ENCODE measurements at regions not wholly inside any gene's neighbourhood (a gene's known extent, or its start where the extent isn't known, plus 50 kb on each side); places are given as distances from the start of the nearest gene placed in this dataset.

DNA sequence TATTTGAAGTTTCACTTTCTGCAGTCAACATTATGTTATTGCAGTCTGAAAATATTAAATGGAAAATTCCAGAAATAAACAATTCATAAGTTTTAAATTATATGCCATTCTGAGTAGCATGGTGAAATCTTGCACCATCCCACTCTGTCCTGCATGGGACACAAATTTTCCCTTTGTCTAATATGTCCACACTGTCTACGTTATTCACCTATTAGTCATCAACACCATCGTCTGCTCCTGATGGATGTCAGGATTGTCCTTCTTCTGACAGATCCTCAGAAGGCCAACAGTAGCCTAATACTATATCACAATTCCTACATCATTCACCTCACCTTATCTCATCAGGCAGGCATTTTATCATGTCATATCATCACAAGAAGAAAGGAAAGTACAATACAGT is 163.1 kb downstream of the TXNL1 start:
- no peaks in the 10 kb centered on the region for H3K4me1 Mint-ChIP-seq
- no peaks in the 10 kb centered on the region for H3K27me3 Mint-ChIP-seq
- no peak overlapping the region for H3K4me3 Mint-ChIP-seq
- no peaks in the 10 kb centered on the region for H3K36me3 Mint-ChIP-seq
- DNase-seq (no peak), ATAC-seq (replicated peaks) (no peak)
- no peaks in the 10 kb centered on the region for H3K9me3 Mint-ChIP-seq
- H3K27ac Mint-ChIP-seq, result no peak overlapping the region

- Mint-ChIP-seq H3K4me3 (no peak overlapping the region), H3K4me1 (peaks cover 1 to 2% of the 10 kb centered on the region in 2 donors), H3K27me3 (no peaks in the 10 kb centered on the region), H3K27ac (no peak overlapping the region), H3K9me3 (no peaks in the 10 kb centered on the region), H3K36me3 (no peaks in the 10 kb centered on the region)
- ATAC-seq (replicated peaks) (no peak), DNase-seq (no peak)
Observed at GRCh38 chr18:56473400-56474024, 164.9 kb downstream of the TXNL1 start.

GRCh38 chr18:56470406-56471351 is 167.7 kb downstream of the TXNL1 start:
- H3K27me3 Mint-ChIP-seq, result no peaks in the 10 kb centered on the region
- peaks cover 6 to 12% of the 10 kb centered on the region in 2 donors for H3K4me1 Mint-ChIP-seq
- no peak overlapping the region for H3K4me3 Mint-ChIP-seq
- DNase-seq, result no peak
- ATAC-seq (replicated peaks), result no peak
- H3K9me3 Mint-ChIP-seq, result peaks cover 5% of the 10 kb centered on the region in 2 donors
- no peak overlapping the region for H3K27ac Mint-ChIP-seq
- H3K36me3 Mint-ChIP-seq, result peaks cover 2 to 4% of the 10 kb centered on the region in 2 donors

DNA sequence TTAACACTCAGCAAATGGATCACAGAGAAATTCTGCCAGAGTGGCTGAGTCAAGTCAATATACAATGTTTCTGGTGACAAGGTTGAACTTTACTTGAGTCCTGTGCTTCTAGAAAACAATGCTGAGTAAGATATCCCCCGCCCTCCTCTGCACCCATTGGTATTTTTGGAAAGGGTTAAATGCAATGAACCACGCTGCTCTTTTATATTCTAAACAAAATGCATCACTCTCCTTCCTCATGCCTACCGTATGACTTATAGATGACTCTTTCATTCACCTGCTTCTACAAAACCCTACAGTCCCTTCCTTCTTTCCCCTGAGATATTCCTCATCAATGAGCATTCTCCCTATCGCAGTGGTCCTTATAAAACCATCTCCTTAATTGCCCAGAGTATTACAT is 168.8 kb downstream of the TXNL1 start:
- peaks cover 12 to 14% of the 10 kb centered on the region in 2 donors for H3K9me3 Mint-ChIP-seq
- no peak overlapping the region for H3K27ac Mint-ChIP-seq
- H3K27me3 Mint-ChIP-seq, result no peaks in the 10 kb centered on the region
- DNase-seq (no peak), ATAC-seq (replicated peaks) (no peak)
- H3K36me3 Mint-ChIP-seq, result peaks cover 3 to 10% of the 10 kb centered on the region in 2 donors
- no peak overlapping the region for H3K4me3 Mint-ChIP-seq
- peaks cover 6 to 12% of the 10 kb centered on the region in 2 donors for H3K4me1 Mint-ChIP-seq

- peaks cover 17 to 25% of the 10 kb centered on the region in 2 donors for H3K9me3 Mint-ChIP-seq
- H3K4me3 Mint-ChIP-seq, result no peak overlapping the region
- no peak overlapping the region for H3K27ac Mint-ChIP-seq
- H3K4me1 Mint-ChIP-seq, result peaks cover 6 to 12% of the 10 kb centered on the region in 2 donors
- DNase-seq, result no peak
- no peak for ATAC-seq (replicated peaks)
- peaks cover 3 to 10% of the 10 kb centered on the region in 2 donors for H3K36me3 Mint-ChIP-seq
- H3K27me3 Mint-ChIP-seq, result no peaks in the 10 kb centered on the region
Observed at GRCh38 chr18:56468396-56468795, 170.0 kb downstream of the TXNL1 start.

DNA sequence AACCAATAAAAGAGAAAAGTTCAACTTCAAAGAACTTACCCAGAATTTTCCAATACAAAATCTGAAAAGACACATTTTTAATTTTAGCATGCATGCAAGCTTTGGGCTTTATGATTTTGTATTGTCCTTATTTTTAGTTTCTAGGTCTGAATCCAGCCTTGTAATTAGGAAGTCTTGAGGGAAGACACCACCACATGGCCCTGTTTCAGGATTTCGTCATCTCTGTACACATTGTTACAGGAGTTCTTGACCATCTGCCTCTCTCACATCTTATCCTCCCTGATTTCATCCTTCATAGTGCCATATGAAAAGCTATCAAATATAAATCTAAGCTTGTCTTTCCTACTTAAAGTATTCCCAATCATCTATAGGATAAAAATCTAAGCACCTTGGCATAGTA is 176.1 kb downstream of the TXNL1 start:
- Mint-ChIP-seq H3K27ac (no peak overlapping the region), H3K9me3 (peaks cover 17 to 39% of the 10 kb centered on the region in 2 donors)

DNA sequence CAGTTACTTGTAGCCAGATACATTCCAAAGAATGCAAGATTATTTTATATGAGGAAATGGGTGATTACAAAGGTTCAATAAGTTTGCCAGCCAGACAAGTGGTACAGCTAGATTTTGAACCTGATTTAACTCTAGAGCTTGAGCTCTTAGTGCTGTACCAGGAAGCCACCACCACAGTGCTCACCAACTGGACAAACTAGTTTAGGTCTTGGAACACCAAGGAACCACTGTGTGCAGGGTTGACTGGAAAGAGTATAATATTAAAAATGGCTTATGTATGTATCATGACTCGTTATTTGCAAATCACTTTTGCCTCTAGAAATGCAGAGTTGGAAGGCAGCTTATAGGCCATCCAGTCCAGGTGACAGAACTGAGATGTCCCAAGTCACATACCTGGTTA is 177.2 kb downstream of the TXNL1 start:
- Mint-ChIP-seq H3K4me3 (no peak overlapping the region), H3K27me3 (no peaks in the 10 kb centered on the region), H3K36me3 (peaks cover 3 to 10% of the 10 kb centered on the region in 2 donors), H3K27ac (no peak overlapping the region), H3K9me3 (peaks cover 17 to 39% of the 10 kb centered on the region in 2 donors), H3K4me1 (peaks cover 0 to 2% of the 10 kb centered on the region in 2 donors)
- DNase-seq, result no peak
- ATAC-seq (replicated peaks), result no peak

More for the DNA sequence above, 176.1 kb downstream of the TXNL1 start:
- H3K36me3 Mint-ChIP-seq, result peaks cover 3 to 10% of the 10 kb centered on the region in 2 donors
- H3K4me1 Mint-ChIP-seq, result peaks cover 0 to 2% of the 10 kb centered on the region in 2 donors
- no peak for ATAC-seq (replicated peaks)
- H3K4me3 Mint-ChIP-seq, result no peak overlapping the region
- H3K27me3 Mint-ChIP-seq, result no peaks in the 10 kb centered on the region
- DNase-seq, result no peak

- no peak for DNase-seq
- H3K4me1 Mint-ChIP-seq, result peaks cover 0 to 2% of the 10 kb centered on the region in 2 donors
- ATAC-seq (replicated peaks), result no peak
- peaks cover 13 to 34% of the 10 kb centered on the region in 2 donors for H3K9me3 Mint-ChIP-seq
- H3K36me3 Mint-ChIP-seq, result peaks cover 0 to 6% of the 10 kb centered on the region in 2 donors
- H3K27me3 Mint-ChIP-seq, result no peaks in the 10 kb centered on the region
- H3K4me3 Mint-ChIP-seq, result no peak overlapping the region
- H3K27ac Mint-ChIP-seq, result no peak overlapping the region
Observed at GRCh38 chr18:56460581-56460980, 177.8 kb downstream of the TXNL1 start.

- H3K4me3 Mint-ChIP-seq, result no peak overlapping the region
- H3K4me1 Mint-ChIP-seq, result peaks cover 0 to 2% of the 10 kb centered on the region in 2 donors
- H3K36me3 Mint-ChIP-seq, result no peaks in the 10 kb centered on the region
Observed at GRCh38 chr18:56458770-56459712, 179.4 kb downstream of the TXNL1 start.

GRCh38 chr18:56455874-56456273 is 182.5 kb downstream of the TXNL1 start:
- H3K4me1 Mint-ChIP-seq, result peaks cover 0 to 2% of the 10 kb centered on the region in 2 donors
- no peak for ATAC-seq (replicated peaks)
- H3K27ac Mint-ChIP-seq, result no peak overlapping the region
- H3K27me3 Mint-ChIP-seq, result peaks cover 0 to 7% of the 10 kb centered on the region in 2 donors
- H3K36me3 Mint-ChIP-seq, result no peaks in the 10 kb centered on the region
- no peak overlapping the region for H3K4me3 Mint-ChIP-seq
- H3K9me3 Mint-ChIP-seq, result peaks cover 0 to 4% of the 10 kb centered on the region in 2 donors
- DNase-seq, result no peak

More at GRCh38 chr18:56458770-56459712, 179.4 kb downstream of the TXNL1 start:
- ATAC-seq (replicated peaks) (no peak), DNase-seq (no peak)
- H3K9me3 Mint-ChIP-seq, result peaks cover 4 to 20% of the 10 kb centered on the region in 2 donors
- H3K27ac Mint-ChIP-seq, result no peak overlapping the region
- H3K27me3 Mint-ChIP-seq, result peaks cover 0 to 7% of the 10 kb centered on the region in 2 donors

DNA sequence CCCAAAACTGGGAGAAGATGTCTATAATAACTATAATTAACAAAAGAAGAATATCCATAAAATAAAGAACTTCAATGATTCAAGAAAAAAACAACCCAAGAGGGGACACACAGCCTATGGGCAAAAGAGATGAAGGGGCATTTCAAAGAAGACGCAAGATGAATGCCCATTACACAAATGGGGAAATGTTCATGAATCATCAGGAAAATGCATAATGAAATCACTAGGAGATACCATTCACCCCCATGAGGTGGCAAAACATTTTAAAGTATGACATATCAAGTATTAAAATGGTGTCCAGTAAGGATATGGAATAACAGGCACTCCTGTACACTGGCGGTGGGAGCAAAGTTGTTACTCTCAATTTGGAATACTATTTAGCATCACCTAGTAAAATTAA is 183.3 kb downstream of the TXNL1 start:
- Mint-ChIP-seq H3K4me3 (no peak overlapping the region), H3K9me3 (peaks cover 0 to 2% of the 10 kb centered on the region in 2 donors), H3K36me3 (no peaks in the 10 kb centered on the region), H3K4me1 (no peaks in the 10 kb centered on the region), H3K27ac (no peak overlapping the region), H3K27me3 (peaks cover 0 to 7% of the 10 kb centered on the region in 2 donors)
- ATAC-seq (replicated peaks) (no peak), DNase-seq (no peak)

- H3K4me1 Mint-ChIP-seq, result no peaks in the 10 kb centered on the region
- no peak for ATAC-seq (replicated peaks)
- H3K36me3 Mint-ChIP-seq, result no peaks in the 10 kb centered on the region
Observed at GRCh38 chr18:56453631-56454030, 184.8 kb downstream of the TXNL1 start.

DNA sequence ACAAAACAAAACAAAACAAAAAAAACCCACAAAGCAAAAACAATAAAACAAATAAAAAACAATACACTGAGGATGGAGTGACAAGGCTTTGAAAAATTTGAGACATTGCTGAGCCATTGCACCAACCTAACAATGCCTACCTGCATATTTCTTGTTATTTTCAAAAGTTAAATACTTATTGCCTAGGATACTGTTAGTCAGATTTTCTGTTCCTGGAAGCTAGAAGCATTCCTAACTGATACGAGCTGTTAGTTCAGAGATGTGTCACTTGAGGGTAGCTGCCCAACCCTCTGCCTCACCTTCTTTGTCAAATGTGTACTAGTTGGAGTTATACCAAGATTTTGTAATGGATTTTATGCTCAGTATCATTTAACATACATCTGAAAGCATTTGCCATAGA is 187.2 kb downstream of the TXNL1 start:
- Mint-ChIP-seq H3K36me3 (no peaks in the 10 kb centered on the region), H3K4me1 (no peaks in the 10 kb centered on the region), H3K9me3 (no peaks in the 10 kb centered on the region), H3K27ac (no peak overlapping the region), H3K4me3 (no peak overlapping the region), H3K27me3 (peaks cover 0 to 7% of the 10 kb centered on the region in 2 donors)
- DNase-seq (no peak), ATAC-seq (replicated peaks) (no peak)

More at GRCh38 chr18:56453631-56454030, 184.8 kb downstream of the TXNL1 start:
- no peak for DNase-seq
- Mint-ChIP-seq H3K9me3 (no peaks in the 10 kb centered on the region), H3K27me3 (peaks cover 0 to 7% of the 10 kb centered on the region in 2 donors), H3K27ac (no peak overlapping the region), H3K4me3 (no peak overlapping the region)

- ATAC-seq (replicated peaks) (no peak), DNase-seq (no peak)
- H3K36me3 Mint-ChIP-seq, result no peaks in the 10 kb centered on the region
- no peaks in the 10 kb centered on the region for H3K9me3 Mint-ChIP-seq
- H3K4me3 Mint-ChIP-seq, result no peak overlapping the region
- H3K27me3 Mint-ChIP-seq, result no peaks in the 10 kb centered on the region
- no peak overlapping the region for H3K27ac Mint-ChIP-seq
- no peaks in the 10 kb centered on the region for H3K4me1 Mint-ChIP-seq
Observed at GRCh38 chr18:56448751-56449150, 189.6 kb downstream of the TXNL1 start.

Measured in stimulated activated naive B cell treated with anti-CD40 and anti-IgM and Interleukin-4, amounts not matched to agents 10 μg/mL and 1 μg/mL and 100 μg/mL, for 72 hours (primary cell).